K562 (cell line): ENCODE measurements at regions not wholly inside any gene's neighbourhood (a gene's known extent, or its start where the extent isn't known, plus 50 kb on each side); places are given as distances from the start of the nearest gene placed in this dataset.
"Not testable (repeated sequence)": the region's sequence is repeated elsewhere in the genome, so short reads cannot be mapped to it uniquely, and the experiment has no call there.

Experiments used
- CBFB ChIP-seq: sonication (generic); formaldehyde crosslinking; IDR thresholded peaks from 2 replicates; pipeline ENCODE4 v1.4.0; 2020; ENCODE audit warnings: mild to moderate bottlenecking, missing genetic modification reagents
- CTCF ChIP-seq, 3 experiments: IDR thresholded peaks in 2 of 3; conservative IDR thresholded peaks in 1 of 3; 2 replicates each; pipeline ENCODE4 v1.5.1; 2011 to 2012; ENCODE audit warnings: low read length in 3 of 3, mild to moderate bottlenecking in 3 of 3, control low read depth in 2 of 3, improper control_type of control experiment in 1 of 3, inconsistent platforms in 1 of 3, low read depth in 1 of 3, mixed read lengths in 1 of 3, moderate library complexity in 1 of 3; ENCODE audit not compliant: insufficient read depth in 2 of 3
- E2F8 ChIP-seq: fragments of 450-650 bp; IDR thresholded peaks from 2 replicates; pipeline ENCODE4 v1.7.1; 2018; ENCODE audit warnings: mild to moderate bottlenecking, low read depth; ENCODE audit not compliant: partially characterized antibody
- EZH2 ChIP-seq: IDR thresholded peaks from 2 replicates; pipeline ENCODE4 v1.6.1; 2012; ENCODE audit warnings: low read depth, mild to moderate bottlenecking, inconsistent platforms, low read length, borderline replicate concordance
- FOXP4 ChIP-seq: sonication (generic); formaldehyde crosslinking; IDR thresholded peaks from 2 replicates; pipeline ENCODE4 v1.8.0; 2022; ENCODE audit warnings: mild to moderate bottlenecking, missing genetic modification reagents, borderline replicate concordance
- MAFF ChIP-seq: IDR thresholded peaks from 2 replicates; pipeline ENCODE4 v1.6.1; 2012; ENCODE audit warnings: low read length, improper control_type of control experiment
- PATZ1 ChIP-seq: fragments of 250-450 bp; sonication (Bioruptor Pico); IDR thresholded peaks from 2 replicates; pipeline ENCODE4 v1.5.0; 2020; ENCODE audit warnings: mild to moderate bottlenecking, borderline replicate concordance
- PHB ChIP-seq: fragments of 250-450 bp; sonication (Bioruptor Pico); IDR thresholded peaks from 2 replicates; pipeline ENCODE4 v1.5.0; 2021
- RBM17 ChIP-seq: fragments of 200-400 bp; formaldehyde crosslinking; IDR thresholded peaks from 2 replicates; pipeline ENCODE4 v1.6.1; 2017; ENCODE audit warnings: low read depth, mild to moderate bottlenecking, low read length, borderline replicate concordance
- THRB ChIP-seq: fragments of 450-650 bp; formaldehyde crosslinking; conservative IDR thresholded peaks from 2 replicates; pipeline ENCODE4 v1.4.0; 2022; ENCODE audit warnings: mild to moderate bottlenecking, missing genetic modification characterization
- ZNF146 ChIP-seq: IDR thresholded peaks from one replicate; pipeline ENCODE4 v1.6.1; 2018; ENCODE audit warnings: missing compliant biosample characterization; ENCODE audit not compliant: unreplicated experiment

- TF ChIP-seq FOXP4 (CRISPR knock-in tag); PATZ1; EZH2; CTCF (IDR thresholded peaks at IDR 0.05 in 2 of 3, conservative IDR thresholded peaks at IDR 0.05 in 1 of 3; ENCODE audit: insufficient read depth in 2 of 3, low read depth in 1 of 3, low read length in 3 of 3); ZNF146 (CRISPR knock-in tag); CBFB (CRISPR knock-in tag); MAFF; THRB (CRISPR knock-in tag); RBM17; PHB; E2F8: not testable (repeated sequence)
These were observed 127.7 kb upstream of the SULF2 start for GRCh38 chr20:47912786-47913501.
